IgD-negative memory B cell (primary cell): ENCODE measurements at regions not wholly inside any gene's neighbourhood (a gene's known extent, or its start where the extent isn't known, plus 50 kb on each side); places are given as distances from the start of the nearest gene placed in this dataset.

Experiments
- H3K27ac Mint-ChIP-seq, 3 donors: one replicate each; pipeline ENCODE4 v1.8.0; 2020 to 2022; ENCODE audit warnings: mild to moderate bottlenecking in 3 of 3, mixed read lengths in 3 of 3, moderate library complexity in 1 of 3
- H3K27me3 Mint-ChIP-seq: one replicate; pipeline ENCODE4 v1.8.0; 2021; ENCODE audit warnings: mixed read lengths
- H3K36me3 Mint-ChIP-seq: one replicate; pipeline ENCODE4 v1.8.0; 2020; ENCODE audit warnings: mild to moderate bottlenecking, mixed read lengths
- H3K4me1 Mint-ChIP-seq, 3 donors: one replicate each; pipeline ENCODE4 v1.8.0; 2020 to 2022; ENCODE audit warnings: mixed read lengths in 3 of 3, mild to moderate bottlenecking in 1 of 3
- H3K4me3 Mint-ChIP-seq, 4 donors: one replicate each; pipeline ENCODE4 v1.8.0; 2020 to 2022; ENCODE audit warnings: mild to moderate bottlenecking in 4 of 4, mixed read lengths in 4 of 4, moderate library complexity in 3 of 4
- H3K9me3 Mint-ChIP-seq, 3 donors: one replicate each; pipeline ENCODE4 v1.8.0; 2020 to 2021; ENCODE audit warnings: mixed read lengths in 3 of 3, mild to moderate bottlenecking in 1 of 3

GRCh38 chr18:40079786-40080185 lies 1875.2 kb upstream of the PIK3C3 start:
- Mint-ChIP-seq H3K27me3 (no peaks in the 10 kb centered on the region), H3K4me3 (no peak overlapping the region), H3K36me3 (no peaks in the 10 kb centered on the region), H3K9me3 (no peaks in the 10 kb centered on the region), H3K4me1 (peaks cover 0 to 2% (median 0%) of the 10 kb centered on the region in 3 donors), H3K27ac (no peak overlapping the region)

GRCh38 chr18:40075616-40076015 lies 1879.4 kb upstream of the PIK3C3 start:
- Mint-ChIP-seq H3K4me1 (peaks cover 0 to 2% (median 0%) of the 10 kb centered on the region in 3 donors), H3K4me3 (no peak overlapping the region), H3K27me3 (no peaks in the 10 kb centered on the region), H3K36me3 (no peaks in the 10 kb centered on the region), H3K27ac (no peak overlapping the region), H3K9me3 (peaks cover 0 to 2% (median 0%) of the 10 kb centered on the region in 3 donors)

GRCh38 chr18:40072761-40073160 lies 1882.3 kb upstream of the PIK3C3 start:
- H3K27ac Mint-ChIP-seq: no peak overlapping the region
- H3K27me3 Mint-ChIP-seq: no peaks in the 10 kb centered on the region
- no peak overlapping the region for H3K4me3 Mint-ChIP-seq
- no peaks in the 10 kb centered on the region for H3K36me3 Mint-ChIP-seq
- H3K4me1 Mint-ChIP-seq: peaks cover 0 to 2% (median 0%) of the 10 kb centered on the region in 3 donors
- peaks cover 0 to 2% (median 2%) of the 10 kb centered on the region in 3 donors for H3K9me3 Mint-ChIP-seq

GRCh38 chr18:40066368-40066767 lies 1888.7 kb upstream of the PIK3C3 start:
- Mint-ChIP-seq H3K4me3 (no peak overlapping the region), H3K27ac (no peak overlapping the region), H3K36me3 (no peaks in the 10 kb centered on the region), H3K27me3 (no peaks in the 10 kb centered on the region), H3K4me1 (no peaks in the 10 kb centered on the region), H3K9me3 (peaks cover 1 to 7% (median 7%) of the 10 kb centered on the region in 3 donors)

- H3K4me1 Mint-ChIP-seq: no peaks in the 10 kb centered on the region
- no peak overlapping the region for H3K4me3 Mint-ChIP-seq
- H3K9me3 Mint-ChIP-seq: peaks cover 1 to 11% (median 9%) of the 10 kb centered on the region in 3 donors
- no peaks in the 10 kb centered on the region for H3K27me3 Mint-ChIP-seq
- no peaks in the 10 kb centered on the region for H3K36me3 Mint-ChIP-seq
- no peak overlapping the region for H3K27ac Mint-ChIP-seq
Observed at GRCh38 chr18:40063488-40063887, 1891.5 kb upstream of the PIK3C3 start.

- peaks cover 7% of the 10 kb centered on the region in 3 donors for H3K9me3 Mint-ChIP-seq
- no peaks in the 10 kb centered on the region for H3K27me3 Mint-ChIP-seq
- H3K36me3 Mint-ChIP-seq: no peaks in the 10 kb centered on the region
- no peaks in the 10 kb centered on the region for H3K4me1 Mint-ChIP-seq
- H3K4me3 Mint-ChIP-seq: no peak overlapping the region
- H3K27ac Mint-ChIP-seq: no peak overlapping the region
Observed at GRCh38 chr18:40061086-40061485, 1893.9 kb upstream of the PIK3C3 start.

GRCh38 chr18:40060562-40060961 lies 1894.5 kb upstream of the PIK3C3 start:
- Mint-ChIP-seq H3K9me3 (peaks cover 5 to 7% (median 7%) of the 10 kb centered on the region in 3 donors), H3K27ac (no peak overlapping the region), H3K36me3 (no peaks in the 10 kb centered on the region), H3K27me3 (no peaks in the 10 kb centered on the region), H3K4me3 (no peak overlapping the region), H3K4me1 (no peaks in the 10 kb centered on the region)

- Mint-ChIP-seq H3K36me3 (no peaks in the 10 kb centered on the region), H3K4me1 (no peaks in the 10 kb centered on the region), H3K4me3 (no peak overlapping the region), H3K27ac (no peak overlapping the region), H3K27me3 (no peaks in the 10 kb centered on the region), H3K9me3 (peaks cover 4 to 8% (median 7%) of the 10 kb centered on the region in 3 donors)
Observed at GRCh38 chr18:40058811-40059570, 1896.0 kb upstream of the PIK3C3 start.

GRCh38 chr18:40056079-40056692 lies 1898.8 kb upstream of the PIK3C3 start:
- no peaks in the 10 kb centered on the region for H3K36me3 Mint-ChIP-seq
- H3K4me3 Mint-ChIP-seq: no peak overlapping the region
- H3K4me1 Mint-ChIP-seq: no peaks in the 10 kb centered on the region
- H3K27ac Mint-ChIP-seq: no peak overlapping the region
- no peaks in the 10 kb centered on the region for H3K27me3 Mint-ChIP-seq
- H3K9me3 Mint-ChIP-seq: peaks cover 3 to 7% (median 4%) of the 10 kb centered on the region in 3 donors

- Mint-ChIP-seq H3K27ac (no peak overlapping the region), H3K27me3 (no peaks in the 10 kb centered on the region), H3K4me3 (no peak overlapping the region), H3K36me3 (no peaks in the 10 kb centered on the region), H3K9me3 (peaks cover 2 to 7% (median 4%) of the 10 kb centered on the region in 3 donors), H3K4me1 (no peaks in the 10 kb centered on the region)
Observed at GRCh38 chr18:40055262-40055661, 1899.8 kb upstream of the PIK3C3 start.

- Mint-ChIP-seq H3K27ac (no peak overlapping the region), H3K9me3 (peaks cover 0 to 4% (median 4%) of the 10 kb centered on the region in 3 donors), H3K4me1 (no peaks in the 10 kb centered on the region), H3K27me3 (no peaks in the 10 kb centered on the region), H3K4me3 (no peak overlapping the region), H3K36me3 (no peaks in the 10 kb centered on the region)
Observed at GRCh38 chr18:40049716-40050115, 1905.3 kb upstream of the PIK3C3 start.

- Mint-ChIP-seq H3K27me3 (no peaks in the 10 kb centered on the region), H3K9me3 (peaks cover 0 to 4% (median 4%) of the 10 kb centered on the region in 3 donors), H3K4me3 (no peak overlapping the region), H3K27ac (no peak overlapping the region), H3K4me1 (no peaks in the 10 kb centered on the region), H3K36me3 (no peaks in the 10 kb centered on the region)
Observed at GRCh38 chr18:40048886-40049650, 1906.0 kb upstream of the PIK3C3 start.

- no peaks in the 10 kb centered on the region for H3K27me3 Mint-ChIP-seq
- no peaks in the 10 kb centered on the region for H3K36me3 Mint-ChIP-seq
- no peaks in the 10 kb centered on the region for H3K4me1 Mint-ChIP-seq
- H3K27ac Mint-ChIP-seq: no peak overlapping the region
- no peak overlapping the region for H3K4me3 Mint-ChIP-seq
- peaks cover 0 to 4% (median 4%) of the 10 kb centered on the region in 3 donors for H3K9me3 Mint-ChIP-seq
Observed at GRCh38 chr18:40048253-40048652, 1906.8 kb upstream of the PIK3C3 start.

- no peak overlapping the region for H3K27ac Mint-ChIP-seq
- peaks cover 0 to 4% (median 4%) of the 10 kb centered on the region in 3 donors for H3K9me3 Mint-ChIP-seq
- no peak overlapping the region for H3K4me3 Mint-ChIP-seq
- H3K36me3 Mint-ChIP-seq: no peaks in the 10 kb centered on the region
- H3K4me1 Mint-ChIP-seq: no peaks in the 10 kb centered on the region
- H3K27me3 Mint-ChIP-seq: no peaks in the 10 kb centered on the region
Observed at GRCh38 chr18:40046596-40046995, 1908.4 kb upstream of the PIK3C3 start.

- H3K9me3 Mint-ChIP-seq: peaks cover 4 to 9% (median 6%) of the 10 kb centered on the region in 3 donors
Observed at GRCh38 chr18:40041951-40042350, 1913.1 kb upstream of the PIK3C3 start.

More at GRCh38 chr18:40041951-40042350, 1913.1 kb upstream of the PIK3C3 start:
- Mint-ChIP-seq H3K27ac (no peak overlapping the region), H3K27me3 (no peaks in the 10 kb centered on the region), H3K36me3 (no peaks in the 10 kb centered on the region), H3K4me3 (no peak overlapping the region), H3K4me1 (peaks cover 0 to 2% (median 0%) of the 10 kb centered on the region in 3 donors)
